ENCODE measurements at regions not wholly inside any gene's neighbourhood (a gene's known extent, or its start where the extent isn't known, plus 50 kb on each side); places are given as distances from the start of the nearest gene placed in this dataset.

DNA sequence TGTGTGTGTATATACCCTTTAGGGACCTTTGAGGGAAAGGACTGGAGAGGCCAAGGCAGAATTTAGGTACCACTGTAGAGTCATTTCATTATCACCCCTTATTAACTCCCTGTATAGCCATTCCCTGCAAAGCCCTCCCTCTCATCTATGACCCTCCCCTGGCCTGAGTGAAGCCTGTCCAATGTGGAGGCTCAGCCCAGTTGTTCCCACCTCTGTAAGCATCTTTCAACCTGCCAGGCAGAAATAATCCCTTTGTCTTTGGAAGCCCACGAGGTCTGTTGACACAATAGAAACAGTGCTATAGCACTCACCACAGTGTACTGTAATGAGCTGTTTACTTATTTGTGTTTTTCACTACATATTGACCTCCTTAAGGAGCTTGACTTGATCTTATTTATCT, 88.5 kb upstream of the SEMA6A start:
- dilution Hi-C loops (cut with MboI; ENCODE audit: extremely low pct_ligation_motif_present, low sequenced_read_pairs) = no loop called here
- intact Hi-C loops (cut with micrococcal nuclease) = no loop called here
- no peak for FAIRE-seq

More for the DNA sequence above, 88.5 kb upstream of the SEMA6A start:
- H3K4me2 ChIP-seq (ENCODE audit: insufficient read depth, low read length) = no peak overlapping the region
- H3K36me3 ChIP-seq (ENCODE audit: control insufficient read depth in 2 of 2, extremely low read depth in 1 of 2, insufficient read depth in 2 of 2, low read length in 2 of 2) = no peaks in the 10 kb centered on the region
- DNase-seq (ENCODE audit: low read depth, low spot score) = no peak
- TF ChIP-seq MYC (IDR thresholded peaks at IDR 0.05; ENCODE audit: low read depth, low read length) = no peak
- TF ChIP-seq EZH2 (IDR thresholded peaks at IDR 0.05; ENCODE audit: borderline replicate concordance, low read depth, low read length, severe bottlenecking) = no peak
- TF ChIP-seq, protein P1, sequence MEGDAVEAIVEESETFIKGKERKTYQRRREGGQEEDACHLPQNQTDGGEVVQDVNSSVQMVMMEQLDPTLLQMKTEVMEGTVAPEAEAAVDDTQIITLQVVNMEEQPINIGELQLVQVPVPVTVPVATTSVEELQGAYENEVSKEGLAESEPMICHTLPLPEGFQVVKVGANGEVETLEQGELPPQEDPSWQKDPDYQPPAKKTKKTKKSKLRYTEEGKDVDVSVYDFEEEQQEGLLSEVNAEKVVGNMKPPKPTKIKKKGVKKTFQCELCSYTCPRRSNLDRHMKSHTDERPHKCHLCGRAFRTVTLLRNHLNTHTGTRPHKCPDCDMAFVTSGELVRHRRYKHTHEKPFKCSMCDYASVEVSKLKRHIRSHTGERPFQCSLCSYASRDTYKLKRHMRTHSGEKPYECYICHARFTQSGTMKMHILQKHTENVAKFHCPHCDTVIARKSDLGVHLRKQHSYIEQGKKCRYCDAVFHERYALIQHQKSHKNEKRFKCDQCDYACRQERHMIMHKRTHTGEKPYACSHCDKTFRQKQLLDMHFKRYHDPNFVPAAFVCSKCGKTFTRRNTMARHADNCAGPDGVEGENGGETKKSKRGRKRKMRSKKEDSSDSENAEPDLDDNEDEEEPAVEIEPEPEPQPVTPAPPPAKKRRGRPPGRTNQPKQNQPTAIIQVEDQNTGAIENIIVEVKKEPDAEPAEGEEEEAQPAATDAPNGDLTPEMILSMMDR (IDR thresholded peaks at IDR 0.05; ENCODE audit: extremely low read depth in 1 of 2, insufficient read depth in 1 of 2, low read depth in 1 of 2, low read length in 2 of 2) = no peak
- TF ChIP-seq GATA2 (IDR thresholded peaks at IDR 0.05; ENCODE audit: insufficient read depth, insufficient read length, low read depth, low read length) = no peak
- no peak for TF ChIP-seq MAX (IDR thresholded peaks at IDR 0.05; ENCODE audit: insufficient read depth, insufficient read length)
- no peak for TF ChIP-seq FOS (IDR thresholded peaks at IDR 0.05; ENCODE audit: borderline replicate concordance, insufficient read depth, low read length)
- TF ChIP-seq JUN (IDR thresholded peaks at IDR 0.05; ENCODE audit: borderline replicate concordance, insufficient read depth, insufficient read length, low read depth) = no peak
- TF ChIP-seq POLR2A (IDR thresholded peaks at IDR 0.05; ENCODE audit: low read depth, low read length) = no peak
- TF ChIP-seq POLR2AphosphoS5 (IDR thresholded peaks at IDR 0.05; ENCODE audit: insufficient read depth, low read depth, low read length) = no peak
- H3K4me3 ChIP-seq (replicated peaks in 1 of 3; ENCODE audit: insufficient read depth in 1 of 3, low read depth in 1 of 3, low read length in 3 of 3) = no peak overlapping the region
- H4K20me1 ChIP-seq (replicated peaks; ENCODE audit: control insufficient read depth, extremely low read depth, insufficient read depth, low read length) = no peaks in the 10 kb centered on the region
- no TSS peak for BruUV-seq (replicated peaks)
- H3K9me3 ChIP-seq (replicated peaks; ENCODE audit: control insufficient read depth, insufficient read depth, low read length) = no peaks in the 10 kb centered on the region
- no peaks in the 10 kb centered on the region for H3K9me1 ChIP-seq (replicated peaks; ENCODE audit: control insufficient read depth, extremely low read depth, insufficient read depth, low read length)
- no peaks in the 10 kb centered on the region for H3K27me3 ChIP-seq (ENCODE audit: control insufficient read depth in 2 of 2, insufficient read depth in 2 of 2, low read length in 2 of 2)
- no peaks in the 10 kb centered on the region for H3K4me1 ChIP-seq (ENCODE audit: control insufficient read depth, extremely low read depth, insufficient read depth, low read length)
- H3K79me2 ChIP-seq (ENCODE audit: control insufficient read depth, insufficient read depth, low read length) = no peaks in the 10 kb centered on the region
- no peak overlapping the region for H2AFZ ChIP-seq (ENCODE audit: low read depth, low read length)
- H3K9ac ChIP-seq (replicated peaks; ENCODE audit: extremely low read depth, insufficient read depth, low read length) = no peak overlapping the region
- ChIA-PET POLR2A (no interaction called here), CTCF (no interaction called here)
- H3K27ac ChIP-seq (ENCODE audit: insufficient read depth, low read depth, low read length) = no peak overlapping the region
